Adrenal gland (tissue), 5 donors: ENCODE measurements at regions not wholly inside any gene's neighbourhood (a gene's known extent, or its start where the extent isn't known, plus 50 kb on each side); places are given as distances from the start of the nearest gene placed in this dataset.

Experiments
- POLR2A ChIP-seq, 2 donors: fragments of 450-650 bp; IDR thresholded peaks; one replicate each; pipeline ENCODE4 v1.6.1; 2017; ENCODE audit warnings: antibody characterized with exemption in 2 of 2, mild to moderate bottlenecking in 2 of 2, moderate library complexity in 1 of 2
- TF ChIP-seq, protein P1 (sequence below), 6 experiments: fragments of 450-650 bp in 4 of 6; fragments of 200-600 bp in 2 of 6; sonication (generic) in 1 of 6; IDR thresholded peaks; 1 replicate in 5 of 6; 2 replicates in 1 of 6; pipeline versions ENCODE4 v1.5.1 to v1.8.0; 2016 to 2021; ENCODE audit warnings: antibody characterized with exemption in 6 of 6, mild to moderate bottlenecking in 2 of 6, moderate library complexity in 1 of 6
- donor health status: DM: no; HTN: no; CAD: no.

- TF ChIP-seq, protein P1, sequence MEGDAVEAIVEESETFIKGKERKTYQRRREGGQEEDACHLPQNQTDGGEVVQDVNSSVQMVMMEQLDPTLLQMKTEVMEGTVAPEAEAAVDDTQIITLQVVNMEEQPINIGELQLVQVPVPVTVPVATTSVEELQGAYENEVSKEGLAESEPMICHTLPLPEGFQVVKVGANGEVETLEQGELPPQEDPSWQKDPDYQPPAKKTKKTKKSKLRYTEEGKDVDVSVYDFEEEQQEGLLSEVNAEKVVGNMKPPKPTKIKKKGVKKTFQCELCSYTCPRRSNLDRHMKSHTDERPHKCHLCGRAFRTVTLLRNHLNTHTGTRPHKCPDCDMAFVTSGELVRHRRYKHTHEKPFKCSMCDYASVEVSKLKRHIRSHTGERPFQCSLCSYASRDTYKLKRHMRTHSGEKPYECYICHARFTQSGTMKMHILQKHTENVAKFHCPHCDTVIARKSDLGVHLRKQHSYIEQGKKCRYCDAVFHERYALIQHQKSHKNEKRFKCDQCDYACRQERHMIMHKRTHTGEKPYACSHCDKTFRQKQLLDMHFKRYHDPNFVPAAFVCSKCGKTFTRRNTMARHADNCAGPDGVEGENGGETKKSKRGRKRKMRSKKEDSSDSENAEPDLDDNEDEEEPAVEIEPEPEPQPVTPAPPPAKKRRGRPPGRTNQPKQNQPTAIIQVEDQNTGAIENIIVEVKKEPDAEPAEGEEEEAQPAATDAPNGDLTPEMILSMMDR (IDR thresholded peaks at IDR 0.05): no peak
- no peak for TF ChIP-seq POLR2A (IDR thresholded peaks at IDR 0.05)
Measured at GRCh38 chr11:69366591-69366990, 72.6 kb downstream of the MYEOV start.
